Anterior cingulate cortex (tissue), 58 donors: ENCODE measurements at regions not wholly inside any gene's neighbourhood (a gene's known extent, or its start where the extent isn't known, plus 50 kb on each side); places are given as distances from the start of the nearest gene placed in this dataset.
"Not testable (repeated sequence)": the region's sequence is repeated elsewhere in the genome, so short reads cannot be mapped to it uniquely, and the experiment has no call there.

ENCODE experiments used
- DNase-seq, 58 donors: peaks; one replicate each; lab custom pipeline; 2025; lab: John Stamatoyannopoulos, UW

GRCh38 chr13:88183440-88183839, 512.3 kb downstream of the SLITRK5 start:
- no peak for DNase-seq

GRCh38 chr13:88188986-88189385, 517.8 kb downstream of the SLITRK5 start:
- no peak for DNase-seq

DNA sequence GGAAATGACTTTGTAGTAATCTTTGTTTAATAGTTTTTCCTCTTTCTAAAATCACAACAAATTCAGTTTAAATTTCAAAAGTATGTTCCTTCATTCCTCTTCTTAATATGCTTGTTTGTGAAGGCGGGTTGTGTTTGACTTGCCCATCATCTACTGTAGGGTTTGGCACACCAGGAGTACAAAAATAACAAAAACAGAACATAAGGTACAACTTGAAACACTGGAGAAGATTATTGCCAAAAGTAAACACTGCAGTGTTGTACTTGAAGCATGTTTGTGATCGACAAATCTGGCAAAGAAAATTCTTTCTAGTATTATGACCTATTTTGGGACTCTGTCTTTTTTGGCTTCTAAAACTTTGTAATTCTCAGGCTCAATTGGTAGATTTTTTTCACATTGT, 518.6 kb downstream of the SLITRK5 start:
- DNase-seq, result no peak

DNA sequence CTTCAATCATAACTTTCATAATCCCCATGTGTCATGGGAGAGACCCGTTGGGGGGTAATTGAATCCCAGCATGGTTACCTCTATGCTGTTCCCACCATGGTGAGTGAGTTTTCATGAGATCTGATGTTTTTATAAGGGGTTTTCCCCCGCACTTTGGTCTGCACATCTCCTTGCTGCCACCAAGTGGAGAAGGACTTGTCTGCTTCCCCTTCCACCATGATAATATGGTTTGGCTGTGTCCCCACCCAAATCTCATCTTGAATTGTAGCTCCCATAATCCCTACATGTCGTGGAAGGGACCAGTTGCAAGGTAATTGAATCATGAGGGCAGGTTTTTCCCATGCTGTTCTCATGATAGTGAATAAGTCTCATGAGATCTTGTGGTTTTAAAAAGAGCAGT, 524.9 kb downstream of the SLITRK5 start:
- DNase-seq, result no peak

GRCh38 chr13:88217372-88217771, 546.2 kb downstream of the SLITRK5 start:
- no peak for DNase-seq

DNA sequence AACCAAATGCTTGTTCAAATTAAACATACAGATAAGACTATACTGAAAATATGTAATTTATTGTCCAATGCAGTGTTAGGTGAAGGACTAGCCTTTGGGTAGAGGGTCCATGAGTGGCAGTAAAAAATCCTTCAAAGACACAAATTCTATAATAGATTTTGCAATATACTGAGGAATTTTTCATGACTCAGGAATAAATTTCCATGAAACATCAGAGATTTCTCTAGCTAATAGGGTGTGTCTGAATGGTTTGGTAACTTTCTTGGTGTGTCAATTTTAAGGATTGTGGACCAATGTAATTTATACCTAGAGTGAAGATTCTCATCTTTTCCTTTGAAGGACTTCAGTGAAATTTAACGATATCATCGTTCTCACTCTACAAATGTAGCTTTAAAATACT, 546.7 kb downstream of the SLITRK5 start:
- DNase-seq, result no peak

DNA sequence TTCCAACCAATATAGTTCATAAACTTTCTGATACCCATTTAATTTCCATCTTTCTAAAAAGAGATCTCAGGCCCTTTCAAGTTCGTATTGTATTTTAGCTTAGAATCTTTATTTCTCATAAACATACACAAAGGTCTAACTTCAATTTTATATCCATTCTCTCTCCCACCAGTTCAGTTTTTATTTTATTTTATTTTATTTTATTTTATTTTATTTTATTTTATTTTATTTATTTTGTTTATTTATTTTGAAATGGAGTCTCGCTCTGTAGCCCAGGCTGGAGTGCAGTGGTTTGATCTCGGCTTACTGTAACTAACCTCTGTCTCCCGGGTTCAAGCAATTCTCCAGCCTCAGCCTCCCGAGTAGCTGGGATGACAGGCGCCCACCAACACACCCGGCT, 552.8 kb downstream of the SLITRK5 start:
- no peak for DNase-seq

- DNase-seq, result no peak
These were observed 564.3 kb downstream of the SLITRK5 start for GRCh38 chr13:88235441-88235840.

- no peak for DNase-seq
These were observed 575.1 kb downstream of the SLITRK5 start for GRCh38 chr13:88246239-88246638.

DNA sequence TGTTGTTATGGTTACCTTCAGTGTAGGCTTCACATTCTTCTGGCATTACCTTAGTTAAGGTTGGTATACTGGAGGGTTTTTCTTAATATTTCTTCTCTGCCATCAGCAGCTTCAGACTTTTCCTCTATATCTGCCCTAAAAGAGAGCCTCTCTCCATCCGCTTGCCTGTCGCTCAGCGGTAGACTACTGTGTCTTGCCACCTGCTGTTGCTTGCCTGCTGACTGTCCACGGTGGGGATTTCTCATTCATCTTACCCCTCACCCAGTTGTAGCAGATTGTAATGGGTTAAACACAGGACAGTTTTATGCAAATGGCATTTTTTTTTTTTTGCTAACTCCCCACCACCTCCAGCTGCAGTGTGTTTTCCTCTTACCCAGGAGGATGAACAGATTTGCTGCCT, 577.2 kb downstream of the SLITRK5 start:
- no peak for DNase-seq

DNA sequence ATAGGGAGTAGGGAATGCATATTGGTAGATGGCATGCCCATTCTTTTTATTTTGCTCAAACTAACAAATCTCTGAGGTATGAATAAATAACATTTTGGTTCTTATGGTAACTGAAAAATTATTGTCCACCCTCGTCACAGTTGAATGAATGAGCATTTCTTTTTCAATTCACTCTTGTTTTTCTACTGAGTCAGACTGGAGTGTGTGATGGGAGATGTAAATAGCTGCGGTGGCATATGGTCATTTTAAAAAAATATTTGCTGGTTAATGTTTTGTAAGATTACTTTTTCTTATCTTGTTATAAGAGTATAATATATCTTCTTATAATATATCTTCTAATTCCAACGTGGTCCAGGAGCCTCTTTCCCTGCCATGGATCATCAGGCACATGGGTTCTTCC, 586.5 kb downstream of the SLITRK5 start:
- DNase-seq, result no peak

DNA sequence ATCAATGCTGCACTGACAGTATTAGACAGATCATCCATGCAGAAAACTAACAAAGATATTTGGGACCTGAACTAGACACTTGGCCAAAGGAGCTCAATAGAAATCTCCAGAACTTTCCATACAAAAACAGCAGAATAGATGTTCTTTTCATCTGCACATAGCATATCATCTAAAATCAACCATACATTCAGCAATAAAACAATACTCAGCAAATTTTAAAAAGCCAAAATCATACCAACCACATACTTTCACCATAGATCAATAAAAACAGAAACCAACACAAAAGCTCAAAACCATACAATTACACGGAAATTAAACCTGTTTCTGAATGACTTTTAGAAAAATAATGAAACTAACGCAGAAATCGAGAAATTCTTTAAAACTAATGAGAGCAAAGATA, 592.6 kb downstream of the SLITRK5 start:
- DNase-seq, result no peak

GRCh38 chr13:88281841-88282240, 610.7 kb downstream of the SLITRK5 start:
- no peak for DNase-seq

GRCh38 chr13:88285329-88285728, 614.2 kb downstream of the SLITRK5 start:
- no peak for DNase-seq

GRCh38 chr13:88288326-88288725, 617.2 kb downstream of the SLITRK5 start:
- DNase-seq, result no peak

- DNase-seq, result not testable (repeated sequence)
These were observed 620.6 kb downstream of the SLITRK5 start for GRCh38 chr13:88291731-88292130.

DNA sequence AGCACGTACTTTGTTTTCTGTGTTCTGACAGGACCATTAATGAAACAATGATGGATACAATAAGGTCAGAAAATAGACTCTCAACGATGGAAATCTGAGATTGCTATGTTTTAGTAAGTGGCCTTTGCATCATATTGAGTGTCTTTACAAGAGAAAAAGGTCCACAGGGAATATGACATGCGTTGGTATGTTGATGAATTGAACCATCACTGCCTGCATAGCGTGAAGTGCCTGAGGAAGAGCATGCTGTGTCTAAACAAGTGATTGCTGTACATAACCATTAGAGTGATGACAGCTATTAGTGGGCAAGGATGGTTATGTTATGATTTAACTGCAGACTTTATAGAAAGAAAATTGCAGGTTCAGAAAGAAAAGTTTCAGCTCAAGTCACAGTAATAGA, 623.2 kb downstream of the SLITRK5 start:
- DNase-seq, result no peak

GRCh38 chr13:88303157-88303556, 632.0 kb downstream of the SLITRK5 start:
- no peak for DNase-seq

- DNase-seq, result no peak
These were observed 632.4 kb downstream of the SLITRK5 start for GRCh38 chr13:88303605-88304004.

DNA sequence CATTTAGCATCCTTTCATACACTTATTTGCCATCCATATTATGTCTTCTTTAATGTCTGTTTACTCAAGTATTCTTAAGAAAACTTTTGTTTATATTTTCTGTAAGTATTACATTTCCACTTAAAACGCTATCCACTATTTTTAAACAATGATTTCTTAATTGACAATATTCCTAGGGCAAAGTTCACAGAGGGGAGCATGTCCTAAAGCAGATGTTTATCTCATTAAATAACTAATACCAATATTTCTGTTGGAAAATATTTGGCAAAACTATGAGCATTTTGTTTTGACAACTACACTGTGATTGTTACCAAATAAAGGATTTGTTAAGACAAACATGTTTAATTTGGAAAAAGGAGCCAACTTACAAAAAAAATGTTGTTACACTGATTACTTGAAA, 643.3 kb downstream of the SLITRK5 start:
- no peak for DNase-seq

- no peak for DNase-seq
These were observed 657.9 kb downstream of the SLITRK5 start for GRCh38 chr13:88329066-88329465.

- no peak for DNase-seq
These were observed 668.1 kb downstream of the SLITRK5 start for GRCh38 chr13:88339271-88339741.

GRCh38 chr13:88345171-88345847, 674.1 kb downstream of the SLITRK5 start:
- DNase-seq, result no peak
